Activated T-cell treated with anti-CD3 and anti-CD28 coated beads, Interleukin-2, amount 50 U/mL, for 72 hours (primary cell): ENCODE measurements at regions not wholly inside any gene's neighbourhood (a gene's known extent, or its start where the extent isn't known, plus 50 kb on each side); places are given as distances from the start of the nearest gene placed in this dataset.
"Not testable (repeated sequence)": the region's sequence is repeated elsewhere in the genome, so short reads cannot be mapped to it uniquely, and the experiment has no call there.

Experiments used
- ATAC-seq, 2 donors: fragments of 150-1000 bp; cut with Tn5 transposase; replicated peaks in 1 of 2; 2 replicates each; pipeline ENCODE4 v1.10.0; 2021; ENCODE audit warnings: moderate library complexity in 2 of 2, mild to moderate bottlenecking in 1 of 2
- DNase-seq, 2 donors: peaks; one replicate each; pipeline ENCODE4 v3.0.0; 2021 to 2022; ENCODE audit warnings: mixed read lengths in 1 of 2
- H3K27ac Mint-ChIP-seq: one replicate; pipeline ENCODE4 v1.8.0; 2022; ENCODE audit warnings: mild to moderate bottlenecking, moderate library complexity, mixed read lengths
- H3K27me3 Mint-ChIP-seq: one replicate; pipeline ENCODE4 v1.8.0; 2022; ENCODE audit warnings: low read depth, mixed read lengths
- H3K36me3 Mint-ChIP-seq, 2 donors: one replicate each; pipeline ENCODE4 v1.8.0; 2022; ENCODE audit warnings: mixed read lengths in 2 of 2, mild to moderate bottlenecking in 1 of 2; ENCODE audit not compliant: insufficient read depth in 2 of 2
- H3K4me1 Mint-ChIP-seq: one replicate; pipeline ENCODE4 v1.8.0; 2022; ENCODE audit warnings: low read depth, mixed read lengths
- H3K4me3 Mint-ChIP-seq, 2 donors: one replicate each; pipeline ENCODE4 v1.8.0; 2022; ENCODE audit warnings: mild to moderate bottlenecking in 2 of 2, mixed read lengths in 2 of 2, moderate library complexity in 2 of 2
- H3K9me3 Mint-ChIP-seq, 2 donors: one replicate each; pipeline ENCODE4 v1.8.0; 2022; ENCODE audit warnings: mixed read lengths in 2 of 2

DNA sequence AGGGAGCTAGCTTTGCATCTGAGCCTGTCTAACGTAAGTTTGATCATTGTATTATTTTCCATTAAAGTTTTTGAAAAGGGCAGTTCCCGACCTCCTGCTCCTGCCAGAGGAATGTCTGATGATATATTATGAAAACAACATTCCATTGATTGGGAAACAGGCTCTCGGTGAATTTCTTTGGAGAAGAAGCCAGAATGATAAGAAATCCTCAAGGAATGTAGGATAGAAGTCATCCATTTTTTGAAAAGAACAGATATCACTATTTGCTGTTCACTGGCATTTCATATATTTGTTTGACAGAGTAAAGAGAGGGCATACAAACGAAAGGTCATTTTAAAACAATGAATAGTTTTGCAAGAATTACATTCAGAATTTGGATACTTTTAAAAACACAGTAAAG is 781.0 kb upstream of the HTR2C start:
- DNase-seq: no peak
- no peak overlapping the region for H3K27ac Mint-ChIP-seq
- peaks cover 10% of the 10 kb centered on the region for H3K27me3 Mint-ChIP-seq
- ATAC-seq: no peak
- no peaks in the 10 kb centered on the region for H3K4me1 Mint-ChIP-seq
- no peaks in the 10 kb centered on the region for H3K9me3 Mint-ChIP-seq
- H3K36me3 Mint-ChIP-seq: no peaks in the 10 kb centered on the region
- no peak overlapping the region for H3K4me3 Mint-ChIP-seq

DNA sequence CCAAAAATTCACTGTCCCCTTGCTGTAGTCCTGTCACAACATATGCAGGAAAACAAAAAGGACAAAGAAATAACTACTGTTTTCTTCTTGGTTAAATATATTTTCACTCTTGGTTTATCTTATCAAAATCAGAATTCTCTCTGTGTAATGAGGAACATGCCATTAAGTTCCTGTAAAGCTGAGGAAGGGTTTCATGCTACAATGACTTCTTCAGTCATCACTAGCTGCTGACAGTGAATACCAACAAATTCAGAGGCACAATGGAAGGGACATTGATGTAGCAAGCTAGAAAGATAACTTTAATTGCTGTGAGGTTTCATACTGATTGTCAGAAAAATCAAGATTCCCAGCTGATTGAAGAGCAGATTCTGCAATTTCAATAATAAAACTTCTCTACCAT is 782.9 kb upstream of the HTR2C start:
- no peaks in the 10 kb centered on the region for H3K4me1 Mint-ChIP-seq
- DNase-seq (no peak), ATAC-seq (no peak)
- peaks cover 12% of the 10 kb centered on the region for H3K27me3 Mint-ChIP-seq
- H3K4me3 Mint-ChIP-seq: no peak overlapping the region
- H3K36me3 Mint-ChIP-seq: no peaks in the 10 kb centered on the region
- H3K27ac Mint-ChIP-seq: no peak overlapping the region
- H3K9me3 Mint-ChIP-seq: no peaks in the 10 kb centered on the region

DNA sequence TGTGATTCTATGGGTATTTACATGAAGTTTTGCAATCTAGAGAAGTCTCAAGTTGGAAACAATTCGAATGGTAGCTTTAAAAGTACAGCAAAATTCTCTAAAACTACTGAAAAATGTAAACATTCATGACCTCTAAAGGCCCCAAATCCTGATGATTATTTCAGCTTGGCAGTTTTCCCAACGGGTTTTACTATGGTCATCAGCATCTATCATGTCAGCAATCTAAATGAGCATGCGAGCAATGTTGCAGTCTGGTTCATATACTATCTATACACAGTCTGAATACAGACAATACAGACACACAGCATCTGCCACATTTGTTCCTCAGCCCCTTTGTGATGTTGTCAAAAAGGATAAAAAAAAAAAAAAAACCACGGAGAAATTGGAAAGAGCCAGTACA is 790.3 kb upstream of the HTR2C start:
- H3K4me3 Mint-ChIP-seq: no peak overlapping the region
- H3K4me1 Mint-ChIP-seq: no peaks in the 10 kb centered on the region

DNA sequence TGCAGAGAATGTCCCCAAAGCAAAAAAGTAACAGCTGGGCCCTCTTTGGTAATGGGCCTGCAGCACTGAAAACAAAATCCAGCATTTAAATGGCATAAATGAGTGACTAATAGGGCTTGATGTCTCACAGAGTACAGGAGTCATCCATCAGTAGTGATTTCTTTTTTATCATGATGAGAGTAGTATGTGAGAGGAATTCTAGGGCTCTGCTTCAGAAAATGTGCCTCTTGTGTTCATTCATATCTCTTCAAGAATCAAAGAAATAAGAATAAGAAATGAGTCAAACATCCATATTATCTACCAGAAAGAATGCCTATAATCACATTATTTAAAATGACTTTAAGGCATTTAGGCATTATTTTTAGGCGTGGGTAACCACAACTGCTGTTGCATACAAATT is 792.9 kb upstream of the HTR2C start:
- Mint-ChIP-seq H3K4me1 (no peaks in the 10 kb centered on the region), H3K9me3 (peaks cover 0 to 3% of the 10 kb centered on the region in 2 donors), H3K27me3 (peaks cover 7% of the 10 kb centered on the region), H3K4me3 (no peak overlapping the region), H3K36me3 (no peaks in the 10 kb centered on the region), H3K27ac (no peak overlapping the region)
- DNase-seq: no peak
- no peak for ATAC-seq

More for the DNA sequence above, 790.3 kb upstream of the HTR2C start:
- no peak for DNase-seq
- H3K27ac Mint-ChIP-seq: no peak overlapping the region
- no peak for ATAC-seq
- H3K36me3 Mint-ChIP-seq: no peaks in the 10 kb centered on the region
- peaks cover 0 to 3% of the 10 kb centered on the region in 2 donors for H3K9me3 Mint-ChIP-seq
- H3K27me3 Mint-ChIP-seq: peaks cover 8% of the 10 kb centered on the region

DNA sequence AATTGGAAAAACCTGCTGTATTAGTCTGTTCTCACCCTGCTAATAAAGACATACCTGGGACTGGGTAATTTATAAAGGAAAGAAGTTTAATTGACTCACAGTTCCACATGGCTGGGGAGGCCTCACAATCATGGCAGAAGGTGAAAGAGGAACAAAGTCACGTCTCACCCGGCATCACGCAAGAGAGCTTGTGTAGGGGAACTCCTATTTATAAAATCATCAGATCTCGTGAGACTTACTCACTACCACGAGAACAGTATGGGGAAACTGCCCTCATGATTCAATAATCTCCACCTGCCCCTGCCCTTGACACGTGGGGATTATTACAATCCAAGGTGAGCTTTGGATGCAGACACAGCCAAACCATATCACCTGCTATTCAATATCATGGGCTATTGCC is 799.1 kb upstream of the HTR2C start:
- H3K27me3 Mint-ChIP-seq, H3K27ac Mint-ChIP-seq, H3K9me3 Mint-ChIP-seq, H3K36me3 Mint-ChIP-seq, DNase-seq, H3K4me3 Mint-ChIP-seq, H3K4me1 Mint-ChIP-seq, ATAC-seq: not testable (repeated sequence)

DNA sequence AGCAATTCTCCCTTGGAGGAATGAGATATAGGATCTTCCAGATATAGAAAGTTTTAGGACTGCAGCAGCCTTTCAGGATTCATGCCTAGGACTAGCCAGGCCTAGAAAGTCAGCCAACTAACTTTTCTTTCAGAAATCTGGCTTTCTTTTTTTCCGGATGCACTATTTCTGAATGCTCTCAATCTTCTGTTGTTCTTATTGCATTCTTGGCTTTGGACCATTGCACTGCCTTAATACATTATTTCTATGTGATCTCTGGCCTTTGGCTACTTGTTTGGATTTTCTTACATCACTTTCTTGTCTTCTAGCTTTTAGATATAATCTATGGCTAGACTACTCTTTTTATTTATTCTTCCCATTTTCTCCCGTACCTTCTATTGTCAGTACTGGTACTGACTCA is 813.1 kb upstream of the HTR2C start:
- Mint-ChIP-seq H3K27ac (no peak overlapping the region), H3K4me3 (no peak overlapping the region), H3K4me1 (no peaks in the 10 kb centered on the region), H3K9me3 (no peaks in the 10 kb centered on the region), H3K36me3 (no peaks in the 10 kb centered on the region), H3K27me3 (peaks cover 15% of the 10 kb centered on the region)
- ATAC-seq (no peak), DNase-seq (no peak)

DNA sequence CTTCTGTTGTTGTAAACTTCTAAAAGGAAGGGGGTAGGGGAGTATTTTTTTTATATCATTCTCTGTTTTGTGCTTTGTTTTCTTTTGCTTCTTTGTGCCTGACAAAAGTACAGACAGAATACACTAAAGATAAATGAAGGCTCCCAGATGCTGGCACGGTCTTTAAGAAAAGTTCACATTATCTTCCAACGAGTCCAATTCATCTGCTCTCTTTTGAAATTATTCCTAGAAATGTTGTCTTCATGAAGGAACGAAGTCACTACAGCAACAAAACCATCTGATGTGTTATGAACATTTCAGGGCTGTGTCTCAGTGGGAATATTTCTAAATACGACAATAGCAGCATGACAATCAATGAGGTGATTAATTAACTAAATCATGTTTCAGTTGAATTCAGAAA is 813.8 kb upstream of the HTR2C start:
- Mint-ChIP-seq H3K36me3 (no peaks in the 10 kb centered on the region), H3K27me3 (peaks cover 15% of the 10 kb centered on the region), H3K4me3 (no peak overlapping the region), H3K4me1 (no peaks in the 10 kb centered on the region), H3K27ac (no peak overlapping the region), H3K9me3 (no peaks in the 10 kb centered on the region)
- ATAC-seq (no peak), DNase-seq (no peak)

DNA sequence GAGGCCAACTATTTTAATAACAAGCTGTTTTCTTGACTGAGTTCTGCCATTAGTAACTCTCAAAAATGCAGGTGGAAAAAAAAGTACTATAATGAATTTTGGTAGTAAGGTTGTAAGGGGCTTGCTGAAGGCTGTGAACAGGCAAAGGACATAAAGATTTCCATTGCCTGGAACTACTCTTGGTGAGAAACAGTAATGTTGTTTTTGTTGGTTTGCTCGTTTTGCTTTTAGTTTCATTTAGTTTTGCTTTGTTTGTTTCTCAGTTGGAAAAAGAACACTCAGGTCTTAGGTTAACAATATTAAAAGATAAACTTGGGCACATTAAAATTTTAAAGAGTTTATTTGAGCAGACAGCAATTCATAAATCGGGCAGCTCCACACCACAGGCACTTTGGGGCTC is 824.5 kb upstream of the HTR2C start:
- Mint-ChIP-seq H3K4me1 (no peaks in the 10 kb centered on the region), H3K9me3 (no peaks in the 10 kb centered on the region), H3K4me3 (no peak overlapping the region), H3K27ac (no peak overlapping the region), H3K36me3 (no peaks in the 10 kb centered on the region), H3K27me3 (no peaks in the 10 kb centered on the region)
- DNase-seq (no peak), ATAC-seq (no peak)

DNA sequence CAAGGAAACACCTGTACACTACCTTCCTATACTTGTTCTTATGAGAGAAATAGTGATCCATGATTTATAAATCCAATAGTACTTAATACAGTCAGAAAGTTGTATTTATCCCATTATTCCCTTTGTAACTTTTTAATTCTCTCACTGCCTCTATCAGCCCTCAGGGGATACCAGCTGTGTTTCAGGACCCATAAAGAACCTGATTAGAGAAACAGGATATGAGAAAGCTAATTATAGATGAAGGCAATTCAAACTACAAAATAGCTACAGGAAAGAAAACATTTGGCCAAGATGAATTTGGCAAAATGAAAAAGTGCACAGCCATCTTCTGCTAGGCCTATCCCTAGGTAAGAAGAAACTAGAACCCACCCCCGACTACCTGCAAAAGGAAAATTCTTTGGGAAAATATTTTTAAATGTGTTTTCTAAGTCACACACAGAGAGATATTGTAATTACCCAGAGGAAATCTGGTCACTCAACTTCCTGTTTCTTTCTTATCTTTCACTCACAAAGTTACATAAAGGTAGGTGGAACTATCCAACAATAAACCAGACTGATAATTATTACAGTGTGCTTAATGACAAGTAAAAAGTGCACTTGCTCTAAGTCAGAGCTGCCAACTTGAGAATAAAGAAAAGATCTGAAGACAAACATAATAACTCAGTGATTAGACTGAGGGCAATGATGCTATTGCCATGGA is 836.5 kb upstream of the HTR2C start:
- Mint-ChIP-seq H3K9me3 (peaks cover 0 to 2% of the 10 kb centered on the region in 2 donors), H3K27me3 (peaks cover 21% of the 10 kb centered on the region), H3K27ac (no peak overlapping the region), H3K4me1 (no peaks in the 10 kb centered on the region), H3K4me3 (no peak overlapping the region), H3K36me3 (no peaks in the 10 kb centered on the region)
- ATAC-seq (no peak), DNase-seq (no peak)

DNA sequence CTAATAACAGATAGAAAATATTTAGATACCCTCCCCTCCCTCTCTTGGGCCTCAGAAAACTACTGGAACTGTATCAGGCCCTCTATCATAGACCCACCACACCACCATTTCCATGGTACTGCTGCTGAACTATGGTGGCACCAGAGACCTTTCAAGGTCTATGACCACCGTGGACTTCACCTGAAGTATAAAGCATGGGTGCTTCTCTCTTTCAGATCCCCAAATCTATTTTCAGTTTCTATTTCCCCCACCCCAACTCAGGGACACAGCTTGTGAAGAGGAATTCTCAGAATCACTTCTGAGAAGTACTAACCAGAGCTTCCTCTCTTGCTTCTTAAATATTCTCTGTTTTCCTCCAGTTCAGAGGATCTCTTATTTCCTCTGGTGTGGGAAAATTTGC is 840.8 kb upstream of the HTR2C start:
- peaks cover 0 to under 1% of the 10 kb centered on the region in 2 donors for H3K36me3 Mint-ChIP-seq
- ATAC-seq (no peak), DNase-seq (no peak)
- no peak overlapping the region for H3K27ac Mint-ChIP-seq
- no peaks in the 10 kb centered on the region for H3K4me1 Mint-ChIP-seq
- peaks cover 0 to 4% of the 10 kb centered on the region in 2 donors for H3K9me3 Mint-ChIP-seq
- no peak overlapping the region for H3K4me3 Mint-ChIP-seq
- H3K27me3 Mint-ChIP-seq: peaks cover 5% of the 10 kb centered on the region

DNA sequence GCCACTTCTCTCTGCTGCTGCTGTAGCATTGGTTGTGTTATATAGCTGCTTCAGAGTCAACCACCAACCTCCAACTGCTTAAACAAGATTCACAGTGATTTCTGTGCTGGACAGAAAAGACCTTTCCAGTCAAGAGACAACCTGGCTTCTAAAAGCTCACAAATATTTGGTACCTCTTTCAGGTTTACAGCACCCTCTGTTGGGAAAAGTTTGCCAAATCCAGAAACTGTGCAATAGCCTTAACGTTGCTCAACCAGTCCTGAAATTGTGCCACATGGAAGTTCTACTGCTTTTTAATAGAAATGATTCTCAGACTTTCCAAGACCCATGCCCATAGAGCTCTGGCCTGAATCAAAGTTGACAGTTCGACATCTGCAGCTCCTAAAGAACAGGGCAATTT is 842.1 kb upstream of the HTR2C start:
- peaks cover 0 to 4% of the 10 kb centered on the region in 2 donors for H3K9me3 Mint-ChIP-seq
- peaks cover 0 to 2% of the 10 kb centered on the region in 2 donors for H3K36me3 Mint-ChIP-seq
- DNase-seq: no peak
- no peak overlapping the region for H3K4me3 Mint-ChIP-seq
- no peaks in the 10 kb centered on the region for H3K27me3 Mint-ChIP-seq
- ATAC-seq: no peak
- H3K4me1 Mint-ChIP-seq: no peaks in the 10 kb centered on the region
- no peak overlapping the region for H3K27ac Mint-ChIP-seq

DNA sequence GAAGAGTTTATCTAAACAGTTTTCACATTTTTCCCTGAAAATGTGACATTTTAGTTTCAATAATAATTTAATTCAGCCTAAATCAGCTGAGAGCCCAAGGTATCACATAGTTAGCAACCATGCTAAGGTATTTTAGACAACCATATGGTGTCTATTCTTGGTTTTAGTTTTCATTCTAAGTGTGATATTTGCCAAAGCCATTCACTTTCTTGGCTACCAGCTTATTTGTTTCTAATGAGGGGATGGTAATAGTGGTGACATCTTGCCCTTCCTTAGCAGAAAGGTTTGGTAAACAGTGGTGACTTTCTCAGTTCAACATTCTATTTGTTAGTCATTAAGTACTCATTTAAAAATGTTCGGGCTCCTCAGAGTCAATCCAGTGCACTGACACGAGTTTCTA is 854.9 kb upstream of the HTR2C start:
- no peak for DNase-seq
- H3K36me3 Mint-ChIP-seq: no peaks in the 10 kb centered on the region
- no peak overlapping the region for H3K4me3 Mint-ChIP-seq
- peaks cover 1 to 6% of the 10 kb centered on the region in 2 donors for H3K9me3 Mint-ChIP-seq
- no peak for ATAC-seq
- no peaks in the 10 kb centered on the region for H3K4me1 Mint-ChIP-seq
- no peaks in the 10 kb centered on the region for H3K27me3 Mint-ChIP-seq
- H3K27ac Mint-ChIP-seq: no peak overlapping the region

DNA sequence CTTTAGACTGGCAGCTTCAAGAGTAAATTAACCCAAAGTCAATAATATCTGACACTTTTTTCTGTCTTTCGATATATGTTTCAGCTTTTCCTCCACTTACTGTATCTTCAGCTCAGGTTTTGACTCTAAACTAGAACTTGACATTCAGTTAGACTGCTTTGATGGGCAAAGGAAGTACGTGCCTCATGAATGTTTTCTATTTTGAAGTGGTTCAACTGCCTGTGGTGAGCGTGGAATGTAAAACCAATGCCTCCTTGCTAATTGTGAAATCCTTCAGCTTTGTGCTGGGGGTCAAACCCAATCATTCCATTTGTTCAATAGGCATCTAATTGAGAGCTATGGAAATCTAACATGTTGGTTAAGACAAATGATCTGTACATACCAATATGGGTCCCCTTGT is 857.0 kb upstream of the HTR2C start:
- Mint-ChIP-seq H3K9me3 (peaks cover 0 to 3% of the 10 kb centered on the region in 2 donors), H3K4me3 (no peak overlapping the region), H3K4me1 (no peaks in the 10 kb centered on the region), H3K27me3 (no peaks in the 10 kb centered on the region), H3K36me3 (no peaks in the 10 kb centered on the region), H3K27ac (no peak overlapping the region)
- no peak for ATAC-seq
- no peak for DNase-seq

DNA sequence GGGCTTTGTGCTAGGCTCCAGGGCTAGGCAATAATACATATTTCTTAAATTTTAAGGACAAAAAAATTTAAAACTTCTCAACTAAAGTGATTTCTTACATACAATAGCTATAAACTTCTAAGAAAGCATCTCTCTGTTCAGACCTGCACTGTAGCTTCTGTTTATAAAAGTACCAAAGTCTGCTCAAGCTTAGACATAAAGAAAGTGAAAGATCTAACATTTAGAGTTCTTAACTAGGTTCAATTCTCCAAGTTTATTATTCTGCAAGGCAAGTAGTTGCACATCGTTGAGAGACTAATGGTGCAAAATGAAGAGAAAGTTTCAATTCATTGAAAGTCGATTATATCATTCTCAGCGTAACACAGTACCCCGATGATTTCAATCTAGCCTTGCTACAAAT is 857.4 kb upstream of the HTR2C start:
- ATAC-seq (no peak), DNase-seq (no peak)
- no peak overlapping the region for H3K27ac Mint-ChIP-seq
- no peak overlapping the region for H3K4me3 Mint-ChIP-seq
- no peaks in the 10 kb centered on the region for H3K27me3 Mint-ChIP-seq
- H3K9me3 Mint-ChIP-seq: peaks cover 0 to 3% of the 10 kb centered on the region in 2 donors
- no peaks in the 10 kb centered on the region for H3K4me1 Mint-ChIP-seq
- no peaks in the 10 kb centered on the region for H3K36me3 Mint-ChIP-seq
